GM04503 (cell line): ENCODE measurements at regions not wholly inside any gene's neighbourhood (a gene's known extent, or its start where the extent isn't known, plus 50 kb on each side); places are given as distances from the start of the nearest gene placed in this dataset.
"Not testable (repeated sequence)": the region's sequence is repeated elsewhere in the genome, so short reads cannot be mapped to it uniquely, and the experiment has no call there.

Experiments
- DNase-seq: peaks from one replicate; pipeline ENCODE4 v3.0.0-alpha.2; 2012; ENCODE audit warnings: low read depth

DNA sequence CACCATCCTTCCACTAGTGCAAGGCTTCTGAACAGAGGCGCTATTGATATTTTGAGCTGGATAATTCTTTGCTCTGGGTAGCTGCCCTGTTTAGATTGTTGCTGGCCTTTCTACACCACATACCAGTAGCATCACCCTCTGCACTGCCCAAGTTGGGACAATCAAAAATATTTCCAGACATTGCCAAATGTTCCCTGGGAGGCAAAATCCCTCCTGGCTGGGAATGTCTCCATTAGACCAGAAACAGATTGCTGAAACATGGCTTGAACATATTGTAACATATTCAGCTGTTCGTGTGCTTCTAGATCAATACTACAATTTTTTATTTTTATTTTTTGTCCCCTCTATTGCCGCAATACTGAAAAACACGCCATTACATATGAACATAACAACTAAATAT is 174.6 kb downstream of the ABCA8 start:
- DNase-seq: no peak

DNA sequence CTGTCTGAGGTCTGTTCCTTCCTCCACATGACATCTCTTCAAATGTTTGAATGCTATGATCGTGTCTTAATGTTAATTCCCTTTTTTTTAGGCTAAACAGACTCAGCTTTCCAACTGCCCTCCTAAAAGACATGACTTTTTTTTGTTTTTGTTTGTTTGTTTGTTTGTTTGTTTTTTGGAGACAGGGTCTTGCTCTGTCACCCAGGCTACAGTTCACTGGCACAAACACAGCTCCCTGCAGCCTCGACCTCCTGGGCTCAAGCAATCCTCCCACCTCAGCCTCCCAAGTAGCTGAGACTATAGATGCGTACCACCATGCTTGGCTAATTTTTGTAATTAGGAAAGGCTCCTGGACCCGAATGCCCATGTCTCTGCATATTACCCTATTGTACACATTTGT is 176.5 kb downstream of the ABCA8 start:
- DNase-seq: no peak

DNA sequence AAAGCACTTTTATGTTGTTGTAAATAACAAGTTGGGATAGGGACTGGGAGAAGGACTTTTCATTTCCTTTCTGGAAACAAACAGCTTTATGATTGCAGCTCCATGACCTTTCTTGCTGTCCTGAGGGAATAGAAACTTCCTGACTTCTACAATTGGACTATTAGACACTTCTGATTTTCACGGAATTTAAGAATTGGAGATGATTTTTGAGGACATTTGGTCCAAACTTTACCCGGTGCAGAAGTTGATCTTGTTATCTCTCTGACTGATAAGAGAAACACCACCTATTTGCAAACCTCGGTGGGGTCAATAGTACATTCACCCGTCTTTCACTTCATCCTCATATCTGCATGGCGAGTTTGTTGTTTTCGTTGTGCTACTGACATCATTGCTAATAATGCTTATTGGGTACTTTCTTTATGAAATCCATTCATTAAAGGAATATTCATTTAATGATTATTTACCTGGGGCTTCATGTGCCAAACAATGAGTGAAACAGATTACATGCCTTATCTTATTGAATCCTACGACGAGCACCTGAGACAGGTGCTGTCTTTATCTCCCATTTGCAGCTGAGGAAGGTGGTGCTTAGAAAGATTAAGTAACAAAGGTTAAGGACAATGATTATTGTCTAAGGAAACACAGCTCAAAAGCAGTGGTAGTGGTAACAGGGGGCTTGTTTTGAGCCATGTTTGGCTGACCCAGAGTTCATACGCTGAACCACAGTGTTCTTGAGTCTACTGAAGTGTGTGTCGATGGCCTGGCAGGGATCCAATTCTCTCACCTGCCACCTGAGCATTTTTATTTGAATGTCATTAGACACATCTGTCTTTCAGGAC is 176.9 kb upstream of the FAM20A start:
- no peak for DNase-seq

DNA sequence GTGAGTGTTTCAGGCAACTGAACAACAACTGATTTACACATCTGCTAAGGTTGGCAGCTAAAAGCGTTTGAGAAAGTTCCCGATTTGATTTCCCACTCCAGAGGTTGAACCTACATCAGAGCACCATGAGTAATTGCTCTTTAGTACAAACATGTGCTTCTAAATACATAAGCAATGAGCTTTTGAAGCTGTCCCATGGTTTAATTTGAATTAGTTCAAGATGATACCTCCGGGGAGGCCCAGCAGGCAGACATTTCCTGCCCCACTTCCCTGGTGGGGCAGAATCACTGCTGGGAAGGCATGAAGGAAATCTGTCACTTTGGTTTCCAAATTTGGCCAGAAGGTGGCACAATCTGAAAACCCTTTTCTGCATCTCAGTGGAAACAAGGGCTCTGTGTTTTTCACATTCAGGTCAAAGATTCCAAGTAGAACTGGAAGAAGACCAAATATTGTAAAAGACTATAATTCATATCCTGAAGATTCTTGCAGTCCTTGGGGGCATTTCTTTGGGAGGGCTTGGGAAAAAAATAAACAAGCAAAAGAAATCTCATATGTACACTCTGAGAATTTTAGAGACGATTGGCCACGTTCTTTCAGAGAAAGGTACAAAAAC is 176.2 kb upstream of the FAM20A start:
- peak; percentile 56 for DNase-seq

DNA sequence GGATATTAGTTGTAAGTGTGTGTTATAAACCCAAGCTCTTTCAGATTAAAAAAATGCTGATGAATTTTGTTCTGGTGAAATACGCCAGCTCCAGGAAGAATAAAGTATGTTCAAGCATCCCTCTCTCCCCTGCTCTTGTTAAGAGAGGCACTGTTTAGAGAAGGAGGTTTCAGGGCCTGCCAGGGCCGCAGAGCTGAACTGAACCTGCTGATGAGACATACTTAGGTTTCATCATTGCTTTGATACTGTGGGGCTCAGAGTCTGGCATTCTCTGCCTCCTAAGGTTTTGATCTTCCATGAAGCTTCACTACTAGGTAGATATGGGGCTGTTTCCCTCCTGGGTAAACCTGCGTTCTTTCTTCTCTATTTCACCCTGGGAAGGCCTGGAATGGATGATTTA is 175.3 kb upstream of the FAM20A start:
- DNase-seq: no peak

DNA sequence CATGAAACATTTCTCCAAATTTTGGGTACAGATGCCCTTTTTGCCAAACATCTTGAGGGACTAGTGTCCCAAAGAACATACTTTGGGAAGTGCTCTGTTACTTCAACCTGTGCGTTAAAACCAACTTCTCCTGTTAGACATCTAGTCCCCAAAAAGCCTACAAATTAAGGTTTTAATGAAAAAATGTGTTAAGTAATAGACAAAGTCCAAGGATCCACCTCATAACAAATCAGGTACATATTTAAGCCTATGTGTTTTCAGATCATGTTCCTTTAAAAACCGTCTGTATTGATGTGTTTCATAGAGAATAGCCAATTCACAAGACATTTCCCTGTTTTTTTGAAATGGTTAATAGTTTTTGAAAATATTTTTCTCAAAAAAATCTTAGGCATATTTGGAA is 174.8 kb upstream of the FAM20A start:
- DNase-seq: no peak

DNA sequence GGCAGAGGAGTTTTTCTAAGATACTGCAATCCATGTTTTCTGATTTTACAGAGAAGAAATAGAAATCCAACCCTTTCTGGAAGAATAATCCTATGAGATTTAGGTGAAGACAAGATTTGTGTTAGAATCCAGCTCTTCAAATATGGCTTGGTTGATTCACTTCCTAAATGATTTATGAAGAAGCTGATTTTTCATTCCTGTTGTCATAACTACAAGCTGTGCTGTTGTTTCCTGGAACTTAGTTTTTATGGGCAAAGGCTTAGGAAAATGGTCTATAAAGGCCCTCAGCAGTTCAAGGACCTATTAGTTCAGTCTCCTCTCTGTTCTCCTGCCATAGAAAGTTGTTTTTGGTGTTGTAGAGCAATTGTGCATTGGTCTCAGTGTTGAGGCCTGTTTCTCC is 174.2 kb upstream of the FAM20A start:
- DNase-seq: peak; percentile 28

DNA sequence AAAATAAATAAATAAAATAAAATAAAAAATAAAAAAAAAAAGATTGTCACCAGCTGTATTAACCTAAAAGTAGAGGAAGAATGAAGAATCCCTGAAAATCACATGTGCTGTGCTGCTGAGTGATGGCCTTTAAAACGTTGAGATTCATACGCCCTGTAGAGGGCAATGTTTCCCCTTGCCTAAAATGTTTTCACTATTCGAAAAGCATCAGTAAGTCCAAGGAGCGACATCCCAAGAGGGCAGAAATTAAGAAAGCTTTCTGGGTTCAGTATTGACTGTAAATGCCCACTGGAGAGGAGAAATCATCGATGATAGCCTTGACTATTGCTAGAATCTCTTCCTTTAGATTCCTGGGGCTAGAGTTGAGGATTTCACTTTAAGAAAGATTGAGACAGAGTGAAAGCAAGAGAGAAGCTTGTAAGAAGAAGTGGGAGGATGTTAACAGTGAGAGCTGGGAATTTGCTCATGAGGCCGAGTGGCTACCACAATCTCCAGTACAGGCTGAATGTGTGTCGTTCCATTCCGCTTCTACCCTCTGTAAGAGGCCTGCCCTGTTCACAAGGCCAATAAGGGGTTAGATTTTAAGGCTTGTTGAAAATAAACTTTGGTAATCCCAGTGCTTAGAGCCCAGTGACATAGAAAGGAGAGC is 170.8 kb upstream of the FAM20A start:
- peak; percentile 35 for DNase-seq

DNA sequence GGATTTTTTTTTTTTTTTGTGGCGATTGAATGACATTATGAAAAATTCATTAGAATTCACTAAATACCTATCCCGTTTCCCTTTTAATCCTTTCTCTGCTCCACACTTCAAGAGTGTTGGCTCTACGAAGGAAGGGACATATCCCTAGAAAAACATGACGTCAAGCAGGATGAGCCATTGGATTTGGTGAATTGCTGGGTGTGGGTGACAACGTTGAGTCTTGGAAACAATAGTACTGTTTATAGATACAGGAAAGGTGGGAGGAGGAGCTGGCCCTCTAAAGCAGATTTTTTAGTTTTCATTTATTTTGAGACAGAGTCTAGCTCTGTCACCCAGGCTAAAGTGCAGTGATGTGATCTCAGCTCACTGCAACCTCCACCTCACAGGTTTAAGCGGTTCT is 167.6 kb upstream of the FAM20A start:
- DNase-seq: no peak

DNA sequence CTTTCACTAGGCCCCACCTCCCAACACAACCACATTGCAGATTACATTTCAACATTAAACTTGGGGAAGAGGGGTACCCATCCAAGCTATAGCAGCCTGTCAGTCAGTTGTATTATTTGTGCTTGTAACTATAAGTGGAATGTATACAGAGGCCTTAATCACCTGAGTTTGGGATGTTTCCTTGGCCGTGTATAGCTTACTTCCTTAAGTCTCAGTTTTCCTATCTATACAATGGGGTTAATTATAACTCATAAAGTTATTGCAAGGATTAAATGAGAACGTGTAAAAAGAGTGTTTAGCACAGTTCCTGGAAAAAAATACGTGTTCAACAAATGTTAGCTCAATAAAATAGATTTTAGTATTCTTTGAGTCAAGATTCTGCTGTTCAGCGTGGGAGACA is 165.5 kb upstream of the FAM20A start:
- DNase-seq: no peak

DNA sequence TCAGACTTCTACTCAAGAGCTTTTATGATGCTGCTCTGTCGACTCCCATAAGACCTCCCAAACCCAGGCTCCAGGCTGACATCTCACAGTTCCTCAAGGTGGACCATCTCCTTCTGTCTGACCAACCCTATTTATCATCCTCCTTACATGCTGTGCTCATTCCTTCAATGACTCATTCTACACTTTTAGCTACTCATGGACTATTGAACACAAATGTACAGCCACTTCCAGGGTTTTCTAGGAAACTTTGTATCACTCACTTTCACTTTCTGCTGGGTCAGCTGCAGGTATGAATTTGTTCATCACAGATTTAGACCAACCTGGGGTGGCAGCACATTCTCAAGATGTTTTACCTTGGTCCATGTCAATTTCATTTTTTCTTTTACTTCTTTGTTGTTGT is 162.4 kb upstream of the FAM20A start:
- DNase-seq: no peak

DNA sequence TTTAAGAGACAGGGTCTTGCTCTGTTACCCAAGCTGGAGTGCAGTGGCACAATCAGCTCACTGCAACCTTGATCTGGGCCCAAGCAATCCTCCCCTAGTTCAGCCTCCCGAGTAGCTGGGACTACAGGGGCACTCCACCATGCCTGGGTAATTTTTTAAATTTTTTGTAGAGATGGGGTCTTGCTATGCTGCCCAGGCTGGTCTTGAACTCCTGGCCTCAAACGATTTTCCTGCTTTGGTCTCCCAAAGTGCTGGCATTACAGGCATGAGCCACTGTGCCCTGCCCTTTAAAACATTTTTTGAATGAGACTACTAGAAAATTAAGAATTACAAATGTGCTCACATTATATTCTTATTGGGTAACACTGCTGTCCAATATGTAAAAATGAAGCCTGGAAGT is 161.7 kb upstream of the FAM20A start:
- no peak for DNase-seq

DNA sequence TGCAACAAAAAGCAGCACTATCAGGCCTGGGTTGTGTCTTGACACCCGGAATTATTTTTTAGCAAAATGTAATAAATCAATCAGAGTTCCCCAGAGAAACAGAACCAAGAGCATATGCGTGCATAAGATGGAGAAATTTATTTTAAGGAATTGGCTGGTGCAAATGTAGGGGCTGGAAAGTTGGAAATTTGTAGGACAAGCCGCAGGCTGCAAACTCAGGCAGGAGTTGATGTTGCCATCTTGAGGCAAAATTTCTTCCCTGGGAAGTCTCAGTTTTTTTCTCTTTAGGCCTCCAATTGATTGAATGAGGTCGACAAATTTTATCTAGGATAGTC is 158.9 kb upstream of the FAM20A start:
- no peak for DNase-seq

DNA sequence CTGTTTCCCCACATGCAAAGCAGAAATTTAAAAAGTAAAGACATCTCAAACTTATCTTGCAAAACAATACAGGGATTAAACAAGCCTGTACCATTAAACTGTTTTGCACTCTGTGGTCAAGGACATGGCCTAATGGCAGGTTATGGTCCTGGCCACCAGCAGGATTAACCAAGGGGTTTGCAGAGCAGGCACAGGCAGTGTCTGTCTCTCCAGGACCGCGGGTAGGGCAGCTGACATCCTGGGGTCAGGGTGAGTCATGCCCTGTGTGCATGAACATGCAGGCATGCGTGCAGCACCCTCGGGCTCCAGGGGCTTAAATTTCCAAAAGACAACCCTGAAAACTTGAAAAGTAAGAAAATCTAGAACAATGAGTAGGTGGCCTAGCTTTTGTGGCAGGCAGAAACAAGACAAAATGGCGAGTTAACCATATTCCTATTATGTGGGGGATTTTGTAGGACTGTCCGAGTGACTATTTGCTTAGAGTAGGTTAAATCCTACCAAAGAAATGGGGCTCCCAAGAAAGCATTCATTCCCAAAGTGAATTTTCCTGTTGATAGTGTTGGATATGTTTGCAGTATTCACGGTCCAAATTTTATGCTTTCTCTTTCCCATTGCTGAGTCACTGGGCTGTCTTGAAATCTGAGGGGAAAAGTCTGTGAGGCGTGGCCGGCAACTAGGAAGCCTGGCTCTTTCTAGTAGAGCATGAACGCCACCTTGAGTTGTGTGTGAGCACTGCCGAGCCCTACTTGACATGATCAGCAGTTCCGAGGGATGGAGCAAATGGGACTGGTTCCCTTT is 158.4 kb upstream of the FAM20A start:
- peak; percentile 55 for DNase-seq

DNA sequence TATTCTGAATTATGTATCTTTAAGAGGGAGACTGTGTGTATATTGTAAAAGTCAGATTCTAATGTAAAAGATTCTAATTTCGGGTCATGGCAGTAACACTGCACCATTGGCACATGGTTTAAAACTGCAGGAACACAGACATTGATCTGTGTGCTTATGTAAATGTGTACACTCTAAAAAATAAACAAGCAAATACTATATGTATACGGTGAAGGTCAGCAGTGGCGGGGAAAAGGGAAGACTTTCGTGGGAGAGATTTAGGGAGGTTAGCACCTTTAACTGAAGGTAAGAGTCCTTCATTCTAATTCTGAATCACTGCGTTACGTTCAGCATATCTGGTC is 157.8 kb upstream of the FAM20A start:
- DNase-seq: no peak

DNA sequence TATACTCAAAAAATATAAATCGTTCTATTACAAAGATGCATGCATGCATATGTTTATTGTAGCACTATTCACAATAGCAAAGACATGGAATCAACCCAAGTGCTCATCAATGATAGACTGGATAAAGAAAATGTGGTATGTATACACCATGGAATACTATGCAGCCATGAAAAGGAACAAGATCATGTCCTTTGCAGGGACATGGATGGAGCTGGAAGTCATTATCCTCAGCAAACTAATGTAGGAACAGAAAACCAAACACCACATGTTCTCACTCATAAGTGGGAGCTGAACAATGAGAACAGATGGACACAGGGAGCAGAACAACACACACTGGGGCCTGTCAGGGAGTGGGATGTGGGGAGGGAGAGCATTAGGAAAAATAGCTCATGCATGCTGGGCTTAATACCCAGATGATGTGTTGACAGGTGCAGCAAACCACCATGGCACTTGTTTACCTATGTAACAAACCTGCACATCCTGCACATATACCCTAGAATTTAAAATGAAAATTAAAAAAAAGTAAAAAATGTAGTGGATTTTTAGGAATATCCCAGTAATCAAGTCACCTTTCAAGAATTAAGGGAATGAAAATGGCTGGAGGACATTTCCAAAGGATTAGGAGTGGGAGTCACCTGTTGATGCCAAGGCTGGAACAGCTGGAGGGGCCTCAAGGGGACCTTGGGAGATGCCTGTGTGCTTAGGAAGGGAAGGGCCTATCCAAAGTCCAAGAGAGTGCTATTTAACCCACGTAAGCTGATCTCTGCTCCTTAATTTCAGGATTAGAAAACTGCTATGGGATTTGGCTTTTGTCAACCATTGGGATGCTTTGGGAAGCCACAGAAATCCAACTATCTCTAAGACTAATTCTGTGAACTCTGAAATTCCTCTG is 156.9 kb upstream of the FAM20A start:
- not testable (repeated sequence) for DNase-seq

DNA sequence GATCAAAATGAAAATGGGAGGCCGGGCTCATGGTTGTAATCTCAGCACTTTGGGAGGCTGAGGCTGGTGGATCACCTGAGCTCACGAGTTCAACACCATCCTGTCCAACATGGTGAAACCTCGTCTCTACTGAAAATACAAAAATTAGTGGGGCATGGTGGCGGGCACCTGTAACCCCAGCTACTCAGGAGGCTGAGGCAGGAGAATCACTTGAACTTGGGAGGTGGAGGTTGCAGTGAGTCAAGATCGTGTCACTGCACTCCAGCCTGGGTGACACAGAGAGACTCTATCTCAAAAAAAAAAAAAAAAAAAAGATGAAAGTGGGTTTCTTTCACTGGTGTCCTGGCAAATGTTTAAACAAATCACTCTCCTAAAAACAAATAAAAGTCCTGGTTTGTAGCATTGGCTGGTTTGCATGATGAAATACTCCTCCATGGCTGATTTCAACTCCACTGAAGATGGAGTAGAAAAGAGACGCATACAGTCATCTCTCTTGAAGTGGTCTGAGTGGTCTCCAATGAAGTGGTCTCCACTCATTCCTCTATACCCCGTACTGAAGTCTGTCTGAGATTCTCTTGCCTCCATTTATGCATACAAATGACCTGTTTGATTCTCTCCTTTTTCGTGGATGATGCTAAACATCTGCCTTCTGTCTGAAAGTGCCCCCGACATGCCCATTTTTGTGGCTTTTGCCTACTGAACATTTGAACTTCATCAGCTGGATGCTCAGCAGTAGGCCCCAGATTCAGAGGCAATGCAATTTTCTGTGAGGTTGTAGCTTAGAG is 153.0 kb upstream of the FAM20A start:
- no peak for DNase-seq

DNA sequence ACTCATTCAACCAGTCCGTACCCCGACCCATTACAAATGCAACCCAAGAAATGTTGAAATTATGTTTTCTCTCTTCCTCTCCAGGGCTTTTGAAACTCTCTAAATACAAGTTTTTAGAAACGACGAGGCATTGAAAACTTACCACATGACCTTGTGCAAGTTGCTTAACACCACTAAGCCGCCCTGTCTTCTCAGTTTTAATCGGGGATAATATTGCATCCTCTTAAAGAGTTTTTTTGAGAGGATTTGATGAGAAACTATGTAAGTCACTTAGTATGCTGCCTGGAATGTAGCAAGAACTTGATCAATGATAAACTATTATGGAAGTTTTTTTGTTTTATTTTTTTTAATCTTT is 149.0 kb upstream of the FAM20A start:
- no peak for DNase-seq

DNA sequence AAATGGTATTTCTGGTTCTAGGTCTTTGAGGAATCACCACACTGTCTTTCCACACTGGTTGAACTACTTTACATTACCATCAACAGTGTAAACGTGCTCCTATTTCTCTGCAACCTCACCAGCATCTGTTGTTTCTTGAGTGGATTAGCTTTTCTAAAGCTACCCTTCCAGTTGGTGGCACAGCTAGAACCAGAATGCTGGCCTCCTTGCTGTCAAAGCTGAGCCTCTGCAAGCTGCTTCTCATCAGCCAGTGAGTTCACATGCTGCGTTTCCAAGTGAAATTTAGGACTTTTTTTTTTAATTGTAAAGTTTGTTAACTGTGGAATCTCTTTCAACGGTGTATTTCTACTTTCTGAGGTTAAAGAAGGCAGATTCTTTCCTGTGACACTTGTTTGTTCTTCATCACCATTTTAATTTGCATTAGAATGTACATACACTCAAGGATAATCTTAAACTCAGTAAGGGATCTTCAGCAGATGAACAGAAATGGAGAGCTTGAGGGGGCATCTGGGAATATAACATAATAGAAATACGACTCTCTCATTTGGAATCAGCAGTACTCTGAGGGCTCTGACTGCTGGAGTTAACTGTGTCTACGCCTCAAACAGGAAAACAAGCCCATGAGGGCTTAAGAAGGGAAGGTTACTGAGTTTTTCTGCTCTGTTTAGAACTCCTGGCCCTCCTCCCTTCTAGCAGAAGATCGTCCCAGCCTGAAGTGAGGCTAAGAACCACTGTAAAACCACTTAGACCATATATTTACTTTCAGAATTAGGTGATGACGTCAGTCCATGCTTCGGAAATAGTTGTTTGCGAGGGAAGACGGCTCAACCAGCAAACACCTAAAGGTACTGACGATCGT is 148.4 kb upstream of the FAM20A start:
- DNase-seq: no peak

DNA sequence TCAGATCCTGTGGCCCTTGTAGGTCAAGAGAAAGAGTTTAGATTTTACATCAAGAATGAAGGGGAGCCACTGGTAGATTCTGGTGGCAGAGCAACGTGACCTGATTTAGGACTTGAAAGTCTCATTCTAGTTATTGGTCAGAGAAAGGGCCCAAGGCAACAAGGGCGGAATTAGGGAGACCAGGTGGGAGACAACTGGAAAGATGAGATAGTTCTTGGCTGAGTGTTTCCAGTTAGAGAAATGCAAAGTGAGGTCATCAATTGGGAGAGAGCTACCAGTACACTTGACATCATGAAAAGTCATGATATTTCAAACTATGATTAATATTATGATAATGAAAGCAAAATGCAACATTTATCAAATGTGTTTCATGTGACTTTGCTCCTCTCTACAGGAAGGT is 147.2 kb upstream of the FAM20A start:
- no peak for DNase-seq
